WTC11 (cell line): ENCODE measurements at regions not wholly inside any gene's neighbourhood (a gene's known extent, or its start where the extent isn't known, plus 50 kb on each side); places are given as distances from the start of the nearest gene placed in this dataset.

Experiments
- CREB1 ChIP-seq: sonication (generic); formaldehyde crosslinking; IDR thresholded peaks from 2 replicates; pipeline ENCODE4 v1.8.0; 2023; ENCODE audit warnings: mild to moderate bottlenecking, missing genetic modification reagents
- CTCF ChIP-seq: fragments of 200-600 bp; IDR thresholded peaks from 2 replicates; pipeline ENCODE4 v1.8.0; 2022; ENCODE audit warnings: antibody characterized with exemption
- ELF4 ChIP-seq: sonication (generic); formaldehyde crosslinking; IDR thresholded peaks from 2 replicates; pipeline ENCODE4 v1.8.1; 2022; ENCODE audit warnings: low read depth, mild to moderate bottlenecking, moderate library complexity, missing genetic modification reagents
- GTF2I ChIP-seq: fragments of 250-450 bp; sonication (Bioruptor Pico); conservative IDR thresholded peaks from 2 replicates; pipeline ENCODE4 v1.4.0; 2021; ENCODE audit warnings: mild to moderate bottlenecking
- IRF1 ChIP-seq: sonication (generic); formaldehyde crosslinking; IDR thresholded peaks from 2 replicates; pipeline ENCODE4 v1.8.0; 2023; ENCODE audit warnings: missing genetic modification reagents
- SP1 ChIP-seq: sonication (generic); formaldehyde crosslinking; conservative IDR thresholded peaks from 2 replicates; pipeline ENCODE4 v1.8.1; 2022; ENCODE audit warnings: missing genetic modification reagents
- TCF7 ChIP-seq: sonication (generic); formaldehyde crosslinking; IDR thresholded peaks from 2 replicates; pipeline ENCODE4 v1.8.0; 2022; ENCODE audit warnings: mild to moderate bottlenecking, low read depth, missing genetic modification reagents, moderate library complexity
- TP53 ChIP-seq: sonication (generic); formaldehyde crosslinking; IDR thresholded peaks from 2 replicates; pipeline ENCODE4 v1.8.1; 2023; ENCODE audit warnings: mild to moderate bottlenecking, missing genetic modification reagents
- USF2 ChIP-seq: sonication (generic); formaldehyde crosslinking; IDR thresholded peaks from 2 replicates; pipeline ENCODE4 v1.8.1; 2023; ENCODE audit warnings: mild to moderate bottlenecking, missing genetic modification reagents, moderate library complexity
- ZBTB43 ChIP-seq: sonication (generic); formaldehyde crosslinking; IDR thresholded peaks from 2 replicates; pipeline ENCODE4 v1.8.1; 2023; ENCODE audit warnings: mild to moderate bottlenecking, missing genetic modification reagents
- ZNF232 ChIP-seq: sonication (generic); formaldehyde crosslinking; IDR thresholded peaks from 2 replicates; pipeline ENCODE4 v1.8.0; 2022; ENCODE audit warnings: mild to moderate bottlenecking, missing genetic modification reagents
- TF ChIP-seq, protein P1 (sequence below): sonication (generic); formaldehyde crosslinking; IDR thresholded peaks from 2 replicates; pipeline ENCODE4 v1.8.0; 2022; ENCODE audit warnings: mild to moderate bottlenecking, missing genetic modification reagents
- TF ChIP-seq, protein P2 (sequence below): sonication (generic); formaldehyde crosslinking; IDR thresholded peaks from 2 replicates; pipeline ENCODE4 v1.8.1; 2022; ENCODE audit warnings: low read depth, missing genetic modification reagents, borderline replicate concordance

DNA sequence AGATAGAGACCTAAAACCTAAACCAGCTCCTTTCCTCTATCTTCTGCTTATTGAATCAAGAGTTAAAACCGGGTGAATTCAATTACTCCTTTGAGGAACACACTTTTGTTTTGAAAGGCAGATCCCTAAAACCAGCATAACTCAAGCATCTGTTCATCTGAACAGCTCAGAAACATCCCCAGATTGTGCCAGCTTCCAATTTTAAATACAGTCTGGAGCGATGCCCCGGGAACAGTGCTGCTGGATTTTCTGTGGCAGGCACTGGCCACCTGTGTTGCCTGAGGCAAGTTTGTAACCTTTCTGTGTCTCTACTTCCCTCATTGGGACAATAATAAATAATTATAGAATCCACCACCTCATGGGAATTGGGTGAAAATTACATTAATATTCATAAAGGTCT is 281.4 kb upstream of the NFE2L3 start:
- no peak for TF ChIP-seq CTCF
- TF ChIP-seq IRF1 (CRISPR knock-in tag) = no peak
- no peak for TF ChIP-seq GTF2I (CRISPR knock-in tag)
- no peak for TF ChIP-seq TCF7 (CRISPR knock-in tag)
- TF ChIP-seq TP53 (CRISPR knock-in tag) = no peak
- TF ChIP-seq SP1 (CRISPR knock-in tag) = no peak
- TF ChIP-seq, protein P1, sequence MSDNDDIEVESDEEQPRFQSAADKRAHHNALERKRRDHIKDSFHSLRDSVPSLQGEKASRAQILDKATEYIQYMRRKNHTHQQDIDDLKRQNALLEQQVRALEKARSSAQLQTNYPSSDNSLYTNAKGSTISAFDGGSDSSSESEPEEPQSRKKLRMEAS (CRISPR knock-in tag) = no peak
- TF ChIP-seq USF2 (CRISPR knock-in tag) = no peak
- no peak for TF ChIP-seq ELF4 (CRISPR knock-in tag)
- TF ChIP-seq ZBTB43 = no peak
- TF ChIP-seq ZNF232 (CRISPR knock-in tag) = no peak
- TF ChIP-seq, protein P2, sequence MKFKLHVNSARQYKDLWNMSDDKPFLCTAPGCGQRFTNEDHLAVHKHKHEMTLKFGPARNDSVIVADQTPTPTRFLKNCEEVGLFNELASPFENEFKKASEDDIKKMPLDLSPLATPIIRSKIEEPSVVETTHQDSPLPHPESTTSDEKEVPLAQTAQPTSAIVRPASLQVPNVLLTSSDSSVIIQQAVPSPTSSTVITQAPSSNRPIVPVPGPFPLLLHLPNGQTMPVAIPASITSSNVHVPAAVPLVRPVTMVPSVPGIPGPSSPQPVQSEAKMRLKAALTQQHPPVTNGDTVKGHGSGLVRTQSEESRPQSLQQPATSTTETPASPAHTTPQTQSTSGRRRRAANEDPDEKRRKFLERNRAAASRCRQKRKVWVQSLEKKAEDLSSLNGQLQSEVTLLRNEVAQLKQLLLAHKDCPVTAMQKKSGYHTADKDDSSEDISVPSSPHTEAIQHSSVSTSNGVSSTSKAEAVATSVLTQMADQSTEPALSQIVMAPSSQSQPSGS (CRISPR knock-in tag) = no peak
- no peak for TF ChIP-seq CREB1 (CRISPR knock-in tag)
